GM21367 (cell line): ENCODE measurements at regions not wholly inside any gene's neighbourhood (a gene's known extent, or its start where the extent isn't known, plus 50 kb on each side); places are given as distances from the start of the nearest gene placed in this dataset.

Experiments used
- ATAC-seq: cut with Tn5 transposase; IDR thresholded peaks from one replicate; pipeline ENCODE4 v1.9.1; 2021; ENCODE audit not compliant: unreplicated experiment

DNA sequence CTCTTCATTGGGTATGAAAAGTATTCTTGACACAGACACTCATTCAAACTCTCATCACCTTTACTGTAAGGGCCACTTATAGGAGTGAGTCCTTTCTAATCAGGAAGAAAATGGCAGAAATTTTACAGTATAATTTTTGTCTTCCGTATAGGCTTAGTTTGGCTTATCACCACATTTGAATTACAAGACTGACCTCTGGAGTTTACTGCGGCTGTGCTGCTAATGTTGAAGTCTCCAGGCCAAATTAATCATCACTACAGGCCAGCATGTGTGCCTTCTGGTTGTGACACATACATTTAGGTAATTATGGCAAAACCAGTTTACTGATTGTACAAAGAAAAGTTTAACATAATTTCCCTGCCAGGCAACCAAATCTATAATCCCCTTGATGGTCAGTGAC is 753.6 kb upstream of the GCFC2 start:
- no peak for ATAC-seq

- no peak for ATAC-seq
Measured at GRCh38 chr2:76461431-76461830, 750.7 kb upstream of the GCFC2 start.

DNA sequence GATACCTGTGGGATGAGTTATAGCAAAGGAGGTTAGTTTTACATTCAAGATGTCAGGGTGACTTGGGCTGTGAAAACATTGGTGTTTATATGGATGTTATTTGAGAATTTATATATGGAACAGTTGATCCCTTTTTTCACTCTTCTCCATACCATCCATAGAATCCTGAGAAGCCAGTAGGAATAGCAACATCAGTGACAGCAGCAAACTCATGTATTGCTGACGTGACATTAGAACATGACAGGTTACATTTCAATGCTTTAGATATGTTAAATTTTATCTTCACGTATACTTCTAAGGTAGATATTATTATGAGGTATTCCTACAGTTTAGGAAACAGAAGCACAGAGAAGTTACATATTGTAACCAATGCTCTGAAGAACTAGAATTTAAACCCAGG is 745.2 kb upstream of the GCFC2 start:
- ATAC-seq, result no peak

DNA sequence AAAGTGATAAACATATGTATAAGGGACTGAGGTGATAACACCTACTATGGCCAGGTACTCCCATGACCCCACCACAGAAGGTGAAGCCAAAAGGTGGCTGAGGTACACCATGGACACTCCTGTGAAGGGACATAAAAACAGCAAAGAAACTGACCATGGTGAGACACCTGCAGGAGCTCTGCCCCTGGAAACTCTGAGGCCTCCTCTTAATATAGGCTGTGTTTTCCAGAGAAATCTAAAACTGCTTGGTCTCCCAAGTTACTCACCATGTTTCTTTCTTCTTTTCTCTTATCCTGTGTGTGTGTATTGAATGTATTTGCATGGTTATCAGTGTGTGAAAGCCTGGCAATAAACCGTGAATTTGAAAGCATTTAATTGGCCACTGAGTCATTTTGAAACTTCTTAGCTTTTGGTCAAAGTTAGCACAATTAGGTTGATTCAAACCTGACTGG is 739.3 kb upstream of the GCFC2 start:
- ATAC-seq, result no peak

- ATAC-seq, result no peak
Measured at GRCh38 chr2:76448956-76449355, 738.2 kb upstream of the GCFC2 start.

DNA sequence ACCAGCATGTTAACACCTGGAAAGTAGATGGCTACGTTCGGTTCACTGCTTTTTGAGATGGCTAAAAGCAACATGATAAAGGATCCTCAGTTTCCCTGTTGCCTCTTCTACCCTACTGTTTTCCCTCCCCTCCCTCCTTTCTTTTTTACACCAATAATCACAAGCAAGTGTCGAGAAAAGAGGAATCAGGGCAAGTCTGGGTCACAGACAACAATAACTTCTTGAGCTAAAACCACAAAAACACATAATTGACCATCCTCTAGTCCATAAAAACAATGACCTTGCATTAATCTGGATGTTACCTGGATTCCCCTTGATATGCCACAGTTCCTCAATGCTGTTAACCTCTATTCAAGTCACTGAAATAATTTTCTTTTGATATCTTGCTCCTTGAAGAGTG is 736.6 kb upstream of the GCFC2 start:
- no peak for ATAC-seq

- no peak for ATAC-seq
Measured at GRCh38 chr2:76446872-76447271, 736.2 kb upstream of the GCFC2 start.

DNA sequence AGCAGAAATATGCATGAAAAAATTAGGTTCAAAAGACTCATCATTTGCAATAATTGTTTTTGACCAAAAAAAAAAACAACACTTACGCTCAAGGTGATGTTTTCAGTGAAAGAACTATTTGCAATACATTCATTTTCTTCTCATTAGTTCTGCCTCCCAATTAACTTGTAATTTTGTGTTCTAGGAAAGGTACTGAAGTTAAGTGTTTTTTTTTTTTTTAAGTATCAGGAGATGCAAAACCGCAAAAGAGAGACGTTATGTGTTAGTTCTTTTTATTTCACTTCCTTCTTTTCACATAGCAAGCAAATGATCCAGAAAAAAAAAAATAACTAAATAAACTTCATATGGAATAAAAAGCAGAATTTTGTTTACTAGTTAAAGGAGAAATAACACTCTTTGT is 735.2 kb upstream of the GCFC2 start:
- no peak for ATAC-seq

GRCh38 chr2:76444732-76445131 is 734.0 kb upstream of the GCFC2 start:
- ATAC-seq, result no peak

GRCh38 chr2:76437564-76437963 is 726.8 kb upstream of the GCFC2 start:
- ATAC-seq, result no peak

DNA sequence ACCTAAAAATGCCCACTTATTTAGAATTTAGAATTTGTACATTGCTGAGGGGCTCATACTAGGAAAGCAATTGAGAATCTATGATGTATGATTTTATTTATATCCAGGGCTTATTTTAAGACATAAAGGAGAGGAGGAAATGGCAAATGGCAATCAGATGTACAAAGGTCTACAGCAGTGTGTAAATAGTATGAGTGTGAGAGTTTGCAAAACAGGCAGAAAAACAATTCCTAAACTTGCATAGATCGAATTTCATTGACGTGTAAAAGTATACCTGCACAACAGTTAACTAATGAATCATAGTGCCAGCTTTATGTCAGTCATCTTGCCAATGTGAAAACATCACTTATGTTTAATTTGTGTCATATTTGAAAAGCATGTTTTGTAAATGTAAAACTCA is 718.7 kb upstream of the GCFC2 start:
- ATAC-seq, result no peak

GRCh38 chr2:76427452-76427851 is 716.7 kb upstream of the GCFC2 start:
- no peak for ATAC-seq

- ATAC-seq, result no peak
Measured at GRCh38 chr2:76415821-76416220, 705.1 kb upstream of the GCFC2 start.

DNA sequence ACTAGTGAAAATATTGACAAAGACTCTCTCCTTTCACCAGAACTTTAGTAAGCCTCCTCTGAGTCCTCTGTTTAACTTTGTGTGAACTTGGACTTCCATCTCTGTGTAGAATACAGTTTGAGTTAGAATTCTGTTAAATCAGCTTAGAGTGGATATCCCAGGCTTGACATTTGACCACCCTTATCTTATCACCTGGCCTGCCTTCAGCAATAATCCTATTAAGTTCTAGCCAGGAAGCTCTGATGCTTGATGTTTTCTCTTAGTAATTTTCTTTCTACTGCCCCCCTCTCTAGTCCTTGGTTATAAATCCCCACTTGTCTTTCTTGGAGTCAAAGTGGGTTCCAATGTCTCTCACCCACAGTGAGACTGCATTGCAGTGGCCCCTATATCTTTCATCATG is 702.7 kb upstream of the GCFC2 start:
- ATAC-seq, result no peak

- ATAC-seq, result no peak
Measured at GRCh38 chr2:76406134-76406855, 695.6 kb upstream of the GCFC2 start.

- no peak for ATAC-seq
Measured at GRCh38 chr2:76393356-76393755, 682.6 kb upstream of the GCFC2 start.

- ATAC-seq, result no peak
Measured at GRCh38 chr2:76391678-76392077, 681.0 kb upstream of the GCFC2 start.

- no peak for ATAC-seq
Measured at GRCh38 chr2:76387294-76387693, 676.6 kb upstream of the GCFC2 start.

- ATAC-seq, result no peak
Measured at GRCh38 chr2:76385943-76386342, 675.2 kb upstream of the GCFC2 start.

GRCh38 chr2:76381624-76382023 is 670.9 kb upstream of the GCFC2 start:
- no peak for ATAC-seq

GRCh38 chr2:76378140-76378539 is 667.4 kb upstream of the GCFC2 start:
- ATAC-seq, result no peak

- no peak for ATAC-seq
Measured at GRCh38 chr2:76341439-76341838, 630.7 kb upstream of the GCFC2 start.

DNA sequence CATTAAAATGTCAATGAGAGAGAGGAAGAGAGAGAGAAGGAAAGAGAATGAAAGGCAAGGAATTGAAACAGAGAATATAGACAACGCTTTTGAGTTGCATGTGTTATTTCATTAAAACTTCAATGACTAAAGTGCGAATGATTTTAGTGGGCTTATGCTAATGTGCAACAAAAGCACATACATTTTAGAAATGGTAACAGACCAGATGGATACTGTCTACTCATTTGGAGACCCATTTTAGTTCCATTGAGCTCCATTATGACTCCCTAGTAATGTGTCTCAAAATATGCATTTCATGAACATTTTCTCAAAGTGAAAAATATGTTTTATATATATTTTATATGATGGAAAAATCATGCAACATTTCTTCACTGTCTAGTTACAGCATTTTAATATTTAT is 622.2 kb upstream of the GCFC2 start:
- ATAC-seq, result no peak
